Breast epithelium (tissue), 4 donors: ENCODE measurements at regions not wholly inside any gene's neighbourhood (a gene's known extent, or its start where the extent isn't known, plus 50 kb on each side); places are given as distances from the start of the nearest gene placed in this dataset.
"Not testable (repeated sequence)": the region's sequence is repeated elsewhere in the genome, so short reads cannot be mapped to it uniquely, and the experiment has no call there.

Experiments used
- DNase-seq, 2 donors: peaks; one replicate each; pipeline ENCODE4 v3.0.0-alpha.2; 2019; ENCODE audit warnings: low spot score in 2 of 2
- H3K27ac ChIP-seq, 2 donors: fragments of 200-600 bp; sonication (generic) in 1 of 2; one replicate each; pipeline ENCODE4 v1.5.1; 2016 to 2019; ENCODE audit warnings: mild to moderate bottlenecking in 1 of 2
- H3K27me3 ChIP-seq, 2 donors: fragments of 200-600 bp; sonication (generic) in 1 of 2; one replicate each; pipeline versions ENCODE4 v1.5.1 to v1.6.0; 2017 to 2019; ENCODE audit warnings: control low read depth in 1 of 2, mild to moderate bottlenecking in 1 of 2
- H3K36me3 ChIP-seq: fragments of 200-600 bp; one replicate; pipeline ENCODE4 v1.5.1; 2019
- H3K4me1 ChIP-seq, 2 donors: fragments of 200-600 bp; sonication (generic); one replicate each; pipeline ENCODE4 v1.5.1; 2016 to 2019; ENCODE audit warnings: control low read depth in 1 of 2
- H3K4me3 ChIP-seq, 3 donors: fragments of 200-600 bp; sonication (generic); 1 replicate in 2 of 3; 2 replicates in 1 of 3; pipeline ENCODE4 v1.5.1; 2016 to 2019; ENCODE audit warnings: mild to moderate bottlenecking in 3 of 3, moderate library complexity in 2 of 3
- H3K9me3 ChIP-seq, 2 donors: fragments of 200-600 bp; sonication (generic) in 1 of 2; one replicate each; pipeline ENCODE4 v1.5.1; 2016 to 2019; ENCODE audit warnings: control low read depth in 1 of 2
- POLR2A ChIP-seq: fragments of 450-650 bp; IDR thresholded peaks from one replicate; pipeline ENCODE4 v1.6.1; 2016; ENCODE audit warnings: antibody characterized with exemption, mild to moderate bottlenecking, moderate library complexity
- POLR2AphosphoS5 ChIP-seq, 3 donors: sonication (generic); formaldehyde crosslinking; IDR thresholded peaks; one replicate each; pipeline ENCODE4 v1.6.1; 2017; ENCODE audit warnings: antibody characterized with exemption in 3 of 3
- intact Hi-C: fragments of 100-400 bp; cut with DNase I; formaldehyde crosslinking; loops from one replicate; pipeline ENCODE4 v1.15.1; 2023; ENCODE audit warnings: low total_unique reads
- TF ChIP-seq, protein P1 (sequence below), 3 donors: fragments of 450-650 bp; IDR thresholded peaks; one replicate each; pipeline ENCODE4 v1.5.1; 2016 to 2017; ENCODE audit warnings: antibody characterized with exemption in 3 of 3, mild to moderate bottlenecking in 3 of 3, moderate library complexity in 3 of 3

DNA sequence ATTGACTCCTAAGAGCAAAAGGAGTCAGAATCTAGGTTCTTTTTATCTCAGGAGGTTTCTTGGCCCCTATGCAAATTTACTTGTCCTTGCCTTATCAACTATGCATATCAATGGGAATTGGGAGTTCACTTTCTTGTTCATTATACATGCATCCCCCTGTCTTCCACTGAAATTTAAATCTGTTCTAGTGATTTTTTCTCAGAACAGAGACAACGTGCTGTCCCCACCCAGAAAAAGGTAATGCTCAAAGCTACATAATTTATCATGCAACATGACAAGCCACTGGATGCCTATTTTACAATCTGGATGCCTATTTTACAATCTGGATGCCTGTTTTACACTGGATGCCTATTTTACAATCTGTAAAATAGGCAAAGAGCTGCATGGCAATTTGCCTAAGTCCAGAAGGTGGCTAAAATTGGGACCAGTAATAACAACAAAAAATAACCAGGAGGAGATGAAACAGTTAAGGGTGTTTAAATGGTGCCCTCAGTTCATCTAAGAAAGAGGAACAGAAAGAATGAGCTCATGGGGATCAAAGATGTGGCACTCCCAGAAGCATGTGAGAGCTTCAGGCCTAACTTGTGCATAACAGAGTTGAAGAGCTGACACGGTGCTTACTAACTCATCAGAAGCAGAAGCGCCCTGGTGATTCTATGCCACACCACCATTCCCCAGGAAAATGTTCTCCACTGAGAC, 537.8 kb upstream of the BOD1L1 start:
- intact Hi-C loops = no loop called here
- no peak for DNase-seq
- Histone ChIP-seq H3K36me3 (no peaks in the 10 kb centered on the region), H3K4me3 (no peak overlapping the region), H3K4me1 (no peaks in the 10 kb centered on the region), H3K27me3 (no peaks in the 10 kb centered on the region), H3K27ac (no peak overlapping the region), H3K9me3 (no peaks in the 10 kb centered on the region)
- TF ChIP-seq, protein P1, sequence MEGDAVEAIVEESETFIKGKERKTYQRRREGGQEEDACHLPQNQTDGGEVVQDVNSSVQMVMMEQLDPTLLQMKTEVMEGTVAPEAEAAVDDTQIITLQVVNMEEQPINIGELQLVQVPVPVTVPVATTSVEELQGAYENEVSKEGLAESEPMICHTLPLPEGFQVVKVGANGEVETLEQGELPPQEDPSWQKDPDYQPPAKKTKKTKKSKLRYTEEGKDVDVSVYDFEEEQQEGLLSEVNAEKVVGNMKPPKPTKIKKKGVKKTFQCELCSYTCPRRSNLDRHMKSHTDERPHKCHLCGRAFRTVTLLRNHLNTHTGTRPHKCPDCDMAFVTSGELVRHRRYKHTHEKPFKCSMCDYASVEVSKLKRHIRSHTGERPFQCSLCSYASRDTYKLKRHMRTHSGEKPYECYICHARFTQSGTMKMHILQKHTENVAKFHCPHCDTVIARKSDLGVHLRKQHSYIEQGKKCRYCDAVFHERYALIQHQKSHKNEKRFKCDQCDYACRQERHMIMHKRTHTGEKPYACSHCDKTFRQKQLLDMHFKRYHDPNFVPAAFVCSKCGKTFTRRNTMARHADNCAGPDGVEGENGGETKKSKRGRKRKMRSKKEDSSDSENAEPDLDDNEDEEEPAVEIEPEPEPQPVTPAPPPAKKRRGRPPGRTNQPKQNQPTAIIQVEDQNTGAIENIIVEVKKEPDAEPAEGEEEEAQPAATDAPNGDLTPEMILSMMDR (IDR thresholded peaks at IDR 0.05) = no peak
- no peak for TF ChIP-seq POLR2AphosphoS5 (IDR thresholded peaks at IDR 0.05)
- no peak for TF ChIP-seq POLR2A

GRCh38 chr4:14167876-14168510, 540.5 kb upstream of the BOD1L1 start:
- no peak overlapping the region for H3K27ac ChIP-seq
- H3K9me3 ChIP-seq = no peaks in the 10 kb centered on the region
- H3K36me3 ChIP-seq = no peaks in the 10 kb centered on the region
- TF ChIP-seq, protein P1 (IDR thresholded peaks at IDR 0.05) = no peak
- TF ChIP-seq POLR2AphosphoS5 (IDR thresholded peaks at IDR 0.05) = no peak
- TF ChIP-seq POLR2A = no peak
- no peaks in the 10 kb centered on the region for H3K27me3 ChIP-seq
- no peaks in the 10 kb centered on the region for H3K4me1 ChIP-seq
- intact Hi-C loops = no loop called here
- no peak overlapping the region for H3K4me3 ChIP-seq
- DNase-seq = no peak

DNA sequence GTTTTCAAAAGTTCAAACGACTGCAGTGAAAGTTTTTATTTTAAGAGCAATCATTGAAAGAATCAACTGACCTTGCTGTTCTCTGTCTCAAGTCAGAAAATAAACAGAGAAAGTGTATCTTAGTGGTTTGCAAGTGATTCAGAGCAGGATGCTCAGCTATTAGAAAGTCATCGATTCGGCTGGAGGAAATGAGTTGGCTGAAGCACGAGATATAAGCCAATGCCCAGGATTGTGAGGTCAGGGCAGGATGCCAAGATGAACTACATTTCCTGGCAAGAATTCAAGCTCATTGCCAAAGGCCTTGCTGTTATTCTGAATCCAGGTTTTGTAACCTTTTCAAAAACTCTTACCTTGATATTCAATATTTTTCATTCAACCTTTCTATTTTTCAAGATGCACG, 541.4 kb upstream of the BOD1L1 start:
- intact Hi-C loops = no loop called here
- TF ChIP-seq, protein P1 (IDR thresholded peaks at IDR 0.05) = no peak
- TF ChIP-seq POLR2AphosphoS5 (IDR thresholded peaks at IDR 0.05) (no peak), POLR2A (no peak)
- Histone ChIP-seq H3K36me3 (no peaks in the 10 kb centered on the region), H3K27ac (no peak overlapping the region), H3K4me3 (no peak overlapping the region), H3K9me3 (no peaks in the 10 kb centered on the region), H3K27me3 (no peaks in the 10 kb centered on the region), H3K4me1 (no peaks in the 10 kb centered on the region)
- peak in 1 of 2 donors; percentile 34 for DNase-seq

DNA sequence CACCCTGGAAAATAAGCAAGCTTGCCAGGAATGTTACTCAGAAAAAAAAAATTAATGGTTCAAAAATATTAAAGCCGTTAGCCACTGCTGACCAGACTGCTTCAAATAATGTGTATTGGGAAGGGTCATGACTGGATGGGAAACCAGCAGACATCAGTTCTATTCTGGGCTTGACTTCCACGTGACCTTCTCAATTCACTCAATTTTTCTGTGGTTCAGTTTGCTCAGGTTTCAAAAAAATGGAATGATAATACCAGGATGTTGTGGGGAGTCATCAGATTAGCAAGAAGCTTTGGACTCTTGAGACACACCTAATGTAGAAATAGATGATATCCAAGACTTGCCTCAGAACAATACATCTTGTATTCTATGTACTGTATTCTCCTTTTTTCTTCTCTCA, 541.9 kb upstream of the BOD1L1 start:
- TF ChIP-seq, protein P1 (IDR thresholded peaks at IDR 0.05) = no peak
- no peak for TF ChIP-seq POLR2A
- no peak for TF ChIP-seq POLR2AphosphoS5 (IDR thresholded peaks at IDR 0.05)
- Histone ChIP-seq H3K4me1 (no peaks in the 10 kb centered on the region), H3K4me3 (no peak overlapping the region), H3K36me3 (no peaks in the 10 kb centered on the region), H3K9me3 (no peaks in the 10 kb centered on the region), H3K27me3 (no peaks in the 10 kb centered on the region), H3K27ac (no peak overlapping the region)
- no peak for DNase-seq
- intact Hi-C loops = no loop called here

- not testable (repeated sequence) for H3K4me1 ChIP-seq, H3K27ac ChIP-seq
Observed at GRCh38 chr4:14169940-14170339, 542.4 kb upstream of the BOD1L1 start.

More at GRCh38 chr4:14169940-14170339, 542.4 kb upstream of the BOD1L1 start:
- intact Hi-C loops, DNase-seq, H3K9me3 ChIP-seq, H3K4me3 ChIP-seq, H3K36me3 ChIP-seq, H3K27me3 ChIP-seq: not testable (repeated sequence)
